Tibial nerve (tissue), 4 donors: ENCODE measurements at regions not wholly inside any gene's neighbourhood (a gene's known extent, or its start where the extent isn't known, plus 50 kb on each side); places are given as distances from the start of the nearest gene placed in this dataset.

Source experiments
- EP300 ChIP-seq, 2 donors: sonication (generic); formaldehyde crosslinking; IDR thresholded peaks; one replicate each; pipeline ENCODE4 v1.6.1; 2017; ENCODE audit warnings: antibody characterized with exemption in 2 of 2, mild to moderate bottlenecking in 1 of 2
- POLR2A ChIP-seq, 2 donors: fragments of 450-650 bp; IDR thresholded peaks; one replicate each; pipeline ENCODE4 v1.6.1; 2017; ENCODE audit warnings: antibody characterized with exemption in 2 of 2, mild to moderate bottlenecking in 2 of 2, moderate library complexity in 2 of 2
- TF ChIP-seq, protein P1 (sequence below), 5 experiments: fragments of 200-600 bp in 3 of 5; fragments of 450-650 bp in 2 of 5; sonication (generic) in 3 of 5; IDR thresholded peaks; one replicate each; pipeline ENCODE4 v1.5.1; 2016 to 2019; ENCODE audit warnings: antibody characterized with exemption in 5 of 5, mild to moderate bottlenecking in 3 of 5, moderate library complexity in 2 of 5

DNA sequence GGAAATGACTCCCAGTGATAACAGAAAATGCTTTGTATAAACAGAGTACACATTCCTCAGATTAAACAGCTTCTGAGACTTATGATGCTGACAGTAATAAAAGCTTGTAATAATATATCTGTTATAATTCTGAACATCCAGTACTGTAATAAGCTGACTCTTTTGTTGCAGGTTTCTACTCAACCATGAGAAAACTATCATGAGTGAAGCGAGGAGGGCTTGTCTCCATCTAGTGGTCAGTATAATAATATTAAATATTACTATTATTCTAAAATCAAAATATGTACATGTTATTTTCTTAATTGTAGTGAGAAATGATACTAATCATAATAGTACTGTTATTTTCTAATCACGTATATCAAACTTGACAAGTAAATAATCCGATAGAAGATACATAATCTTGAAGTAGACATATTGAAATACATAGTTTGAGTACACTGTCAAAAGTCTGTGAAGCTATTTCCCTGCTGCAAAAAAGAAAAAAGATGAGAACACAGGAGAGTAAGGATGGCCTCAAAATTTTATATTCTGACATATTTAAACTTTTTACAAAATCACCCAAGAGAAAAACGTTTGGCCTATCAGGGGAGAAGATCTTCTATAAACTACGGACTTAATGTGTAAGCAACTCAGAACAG is 183.1 kb downstream of the MOXD1 start:
- TF ChIP-seq, protein P1, sequence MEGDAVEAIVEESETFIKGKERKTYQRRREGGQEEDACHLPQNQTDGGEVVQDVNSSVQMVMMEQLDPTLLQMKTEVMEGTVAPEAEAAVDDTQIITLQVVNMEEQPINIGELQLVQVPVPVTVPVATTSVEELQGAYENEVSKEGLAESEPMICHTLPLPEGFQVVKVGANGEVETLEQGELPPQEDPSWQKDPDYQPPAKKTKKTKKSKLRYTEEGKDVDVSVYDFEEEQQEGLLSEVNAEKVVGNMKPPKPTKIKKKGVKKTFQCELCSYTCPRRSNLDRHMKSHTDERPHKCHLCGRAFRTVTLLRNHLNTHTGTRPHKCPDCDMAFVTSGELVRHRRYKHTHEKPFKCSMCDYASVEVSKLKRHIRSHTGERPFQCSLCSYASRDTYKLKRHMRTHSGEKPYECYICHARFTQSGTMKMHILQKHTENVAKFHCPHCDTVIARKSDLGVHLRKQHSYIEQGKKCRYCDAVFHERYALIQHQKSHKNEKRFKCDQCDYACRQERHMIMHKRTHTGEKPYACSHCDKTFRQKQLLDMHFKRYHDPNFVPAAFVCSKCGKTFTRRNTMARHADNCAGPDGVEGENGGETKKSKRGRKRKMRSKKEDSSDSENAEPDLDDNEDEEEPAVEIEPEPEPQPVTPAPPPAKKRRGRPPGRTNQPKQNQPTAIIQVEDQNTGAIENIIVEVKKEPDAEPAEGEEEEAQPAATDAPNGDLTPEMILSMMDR (IDR thresholded peaks at IDR 0.05) = peak; percentile 35 to 65 (median 45)
- TF ChIP-seq EP300 (IDR thresholded peaks at IDR 0.05) (no peak), POLR2A (IDR thresholded peaks at IDR 0.05) (no peak)
